Activated gamma-delta T cell (primary cell): ENCODE measurements at regions not wholly inside any gene's neighbourhood (a gene's known extent, or its start where the extent isn't known, plus 50 kb on each side); places are given as distances from the start of the nearest gene placed in this dataset.

Experiments used
- DNase-seq: peaks from one replicate; lab custom pipeline; 2025; lab: John Stamatoyannopoulos, UW

DNA sequence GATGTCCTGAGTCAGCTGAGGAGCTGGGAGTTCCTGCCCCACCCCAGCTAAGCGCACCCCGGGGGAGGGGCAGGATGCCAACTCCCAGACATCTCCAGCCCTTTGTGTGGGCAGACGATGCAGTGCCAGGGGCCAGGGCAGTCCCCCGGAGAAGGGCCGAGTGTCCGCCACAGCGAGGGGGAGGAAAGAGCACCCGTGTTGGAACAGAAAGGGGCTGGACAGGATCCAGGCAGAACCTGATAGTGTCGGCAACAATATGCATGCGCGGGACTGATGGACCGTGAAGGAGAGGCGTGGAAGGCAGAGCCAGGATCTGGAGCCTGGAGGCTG lies 1434.7 kb downstream of the BRD1 start:
- no peak for DNase-seq

DNA sequence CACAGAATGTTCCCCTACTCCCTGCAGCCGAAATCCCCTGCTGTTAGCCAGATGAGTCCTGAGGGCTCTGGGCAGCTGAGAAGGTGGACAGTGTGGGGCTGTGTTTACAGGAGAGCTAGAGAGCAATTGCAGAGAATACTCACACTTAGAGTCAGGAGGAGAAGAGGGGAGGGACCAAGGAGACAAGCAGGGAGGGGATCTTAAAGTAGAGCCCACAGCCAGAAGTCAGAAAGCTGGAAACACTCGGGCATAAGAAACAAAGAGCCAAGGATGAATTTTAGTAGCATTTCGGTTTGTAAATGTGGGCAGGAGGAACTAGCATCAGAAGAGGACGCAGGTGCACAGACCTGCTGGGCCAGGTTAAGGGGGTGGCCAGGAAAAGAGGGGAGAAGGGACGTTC lies 1435.9 kb downstream of the BRD1 start:
- DNase-seq, result no peak

DNA sequence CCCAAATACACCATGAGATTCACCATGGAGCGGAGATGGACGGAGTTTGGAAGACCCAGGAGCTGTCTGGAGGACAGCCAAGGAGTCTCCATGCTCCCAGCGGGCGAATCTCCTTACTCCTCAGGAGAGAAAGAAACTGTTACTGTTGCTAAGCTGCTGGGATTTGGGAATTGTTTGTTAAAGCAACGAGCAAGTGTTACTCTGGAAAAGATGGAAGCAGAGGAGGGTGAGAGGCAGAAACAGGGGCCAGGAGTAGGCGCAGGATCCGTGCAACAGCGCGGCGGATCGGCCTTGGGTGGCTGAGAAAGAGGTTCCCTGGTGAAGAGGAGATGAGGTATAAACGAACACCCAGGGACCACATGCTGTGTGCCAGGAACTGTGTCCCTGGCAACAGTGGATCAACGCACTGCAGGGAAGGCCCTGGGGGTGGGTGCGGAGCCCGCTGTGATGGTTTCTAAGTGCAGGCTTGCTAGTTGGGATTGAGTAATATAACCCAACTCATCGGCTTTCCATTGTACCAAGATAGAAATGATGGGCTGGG lies 1436.4 kb downstream of the BRD1 start:
- DNase-seq, result no peak

DNA sequence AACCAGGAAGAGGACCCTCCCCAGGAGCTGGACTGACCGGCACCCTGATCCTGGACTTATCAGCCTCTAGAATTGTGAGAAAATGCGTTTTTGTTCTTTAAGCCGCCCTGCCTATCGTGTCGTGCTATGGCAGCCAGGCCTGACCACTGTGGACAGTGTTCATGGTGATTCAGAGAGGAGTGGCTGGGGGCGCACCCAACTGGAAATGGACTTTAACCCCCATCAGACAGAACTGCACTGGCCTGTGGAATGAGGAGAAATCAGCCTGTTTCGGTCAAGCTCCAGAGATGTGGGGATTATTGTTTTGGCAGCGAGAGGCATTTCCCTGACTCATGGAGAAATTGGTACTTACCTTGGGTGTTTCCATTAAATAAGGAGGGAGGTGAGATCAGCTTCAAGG lies 1437.8 kb downstream of the BRD1 start:
- no peak for DNase-seq

DNA sequence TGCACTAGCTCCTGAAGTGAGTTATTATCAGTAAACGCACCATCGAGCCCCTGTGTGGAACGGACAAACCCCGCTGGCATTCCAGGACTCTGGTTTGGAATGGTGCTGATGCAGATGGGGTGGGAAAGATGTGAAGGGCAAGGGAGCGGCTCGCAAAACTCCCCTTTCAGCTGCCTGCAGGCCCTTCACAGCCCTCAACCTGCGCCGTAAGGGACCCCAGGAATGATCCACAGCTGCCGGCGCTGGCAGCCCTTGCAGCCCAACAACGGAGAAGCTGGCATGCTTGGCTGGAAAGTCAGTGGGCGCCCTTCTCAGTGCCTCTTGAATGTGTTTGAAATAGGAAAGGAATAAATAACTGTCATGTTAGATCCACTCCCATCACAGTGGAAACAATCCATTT lies 1445.5 kb downstream of the BRD1 start:
- DNase-seq, result no peak

DNA sequence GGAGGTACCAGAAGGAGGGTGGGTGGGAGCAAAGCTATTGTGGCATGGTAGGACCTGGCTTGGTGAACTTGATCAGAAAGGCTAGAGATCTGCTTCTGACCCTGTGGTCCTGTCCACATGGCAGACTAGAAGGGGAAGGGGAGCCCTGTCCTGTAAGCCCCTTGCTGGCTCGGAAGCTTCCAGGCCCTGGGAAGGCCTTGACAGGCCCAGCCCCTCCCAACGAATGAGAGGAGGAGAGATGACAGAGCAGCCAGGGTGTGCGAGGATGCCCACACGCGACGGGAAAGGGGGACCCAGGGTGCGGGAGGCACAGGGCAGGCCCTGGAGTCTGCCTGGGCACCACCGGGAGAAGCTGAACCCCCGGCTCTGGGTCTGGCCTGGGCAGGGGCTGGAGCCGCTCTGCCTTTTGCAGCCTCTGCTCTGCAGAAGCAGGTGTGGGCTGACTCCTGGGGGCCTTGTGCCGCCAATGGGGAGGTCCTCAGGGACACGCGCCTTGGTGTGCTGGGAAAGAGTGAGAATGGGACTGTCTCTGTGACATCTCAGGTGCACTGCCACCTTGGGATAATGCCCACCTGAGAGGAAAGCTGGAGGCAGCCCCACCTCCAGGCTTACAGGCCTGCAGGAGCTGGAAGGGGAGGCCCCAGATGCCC lies 1447.5 kb downstream of the BRD1 start:
- DNase-seq, result no peak

DNA sequence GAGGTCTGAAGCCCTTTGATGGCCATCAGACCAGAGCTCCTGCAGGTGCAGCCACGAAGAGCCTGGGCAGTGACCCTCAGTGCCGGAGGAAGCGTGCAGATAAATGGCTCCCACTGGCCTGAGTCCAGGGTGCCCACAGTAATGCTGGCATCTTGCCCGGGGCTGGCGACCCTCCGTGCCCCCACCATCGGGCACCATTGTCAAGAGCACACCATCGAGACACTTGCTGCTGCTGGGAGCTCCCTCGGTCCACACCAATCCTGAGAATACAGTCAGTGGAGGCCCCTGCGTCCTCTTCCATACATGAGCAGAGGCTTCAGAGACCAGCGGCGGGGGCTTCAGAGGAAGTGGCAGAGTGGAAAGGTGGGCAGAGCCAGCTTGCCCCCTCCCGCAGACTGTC lies 1448.3 kb downstream of the BRD1 start:
- no peak for DNase-seq

DNA sequence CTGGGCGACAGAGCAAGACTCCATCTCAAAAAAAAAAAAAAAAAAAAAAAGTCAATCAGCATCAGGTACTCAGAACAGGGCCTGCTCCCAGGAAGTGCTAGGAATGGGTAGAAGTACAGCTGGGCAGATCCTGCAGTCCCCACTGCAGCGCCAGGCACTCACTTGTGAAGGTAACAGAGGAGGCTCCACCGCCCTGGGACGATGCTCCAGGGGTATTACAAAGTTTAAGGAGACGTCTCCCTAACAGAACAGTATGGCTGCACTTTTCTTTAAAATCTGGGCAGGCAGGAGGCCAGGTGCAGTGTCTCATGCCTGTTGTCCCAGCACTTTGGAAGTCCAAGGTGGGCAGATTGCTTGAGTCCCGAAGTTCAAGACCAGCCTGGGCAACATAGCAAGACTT lies 1449.0 kb downstream of the BRD1 start:
- no peak for DNase-seq

DNA sequence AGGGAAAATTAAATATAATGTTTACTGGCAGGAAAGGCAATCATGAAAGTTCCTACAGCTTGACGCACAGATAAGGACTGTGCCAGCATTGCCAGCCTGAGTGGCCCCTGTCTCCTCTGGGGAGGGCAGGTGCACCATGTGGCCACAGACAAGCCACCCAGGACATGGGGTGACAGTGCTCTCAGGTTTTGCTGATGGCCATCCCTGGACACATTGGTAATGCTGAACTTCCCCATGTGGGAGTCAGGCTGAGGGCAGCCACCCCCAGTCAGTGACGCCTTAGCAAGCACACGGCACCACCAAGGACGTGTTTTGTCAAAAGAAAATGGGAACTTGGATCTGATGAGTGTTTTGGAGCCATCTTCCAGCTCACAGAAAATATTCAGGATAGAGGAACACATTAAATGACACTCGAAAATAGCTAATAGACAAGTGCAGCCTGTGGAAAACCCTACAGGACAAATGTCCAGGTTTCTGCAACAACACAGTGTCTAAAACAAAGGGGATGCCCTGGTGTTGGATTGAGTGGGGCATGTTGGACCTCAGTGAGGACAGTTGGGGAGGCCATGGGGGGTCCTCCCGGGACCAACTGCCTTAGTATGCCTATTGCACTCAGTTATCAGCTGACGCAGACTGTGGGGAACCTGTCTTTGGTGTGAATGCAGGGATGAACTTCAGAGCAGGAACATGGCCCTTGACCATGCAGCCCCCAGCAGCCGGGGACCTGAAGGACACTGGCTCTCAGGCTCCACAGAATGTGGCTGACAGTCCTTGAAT lies 1450.5 kb downstream of the BRD1 start:
- DNase-seq, result no peak

DNA sequence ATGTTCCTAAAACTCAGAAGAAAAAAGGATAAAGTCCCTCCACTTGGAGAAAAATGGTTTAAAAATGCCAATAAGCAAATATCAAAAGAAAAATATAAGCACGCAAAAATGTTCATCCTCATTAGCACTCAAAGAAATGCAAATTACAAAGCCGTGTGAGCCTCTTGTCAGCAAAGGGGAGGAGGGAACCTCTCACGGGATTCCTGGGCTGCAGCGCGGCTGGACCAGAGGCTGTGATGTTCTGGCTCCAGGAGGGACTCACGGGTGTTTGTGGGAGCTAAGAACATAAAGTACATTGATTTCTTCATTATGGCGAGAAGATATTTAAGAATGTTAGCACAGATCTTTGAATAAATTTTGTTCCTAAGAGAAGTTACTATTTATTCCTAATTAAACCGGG lies 1451.2 kb downstream of the BRD1 start:
- DNase-seq, result no peak

DNA sequence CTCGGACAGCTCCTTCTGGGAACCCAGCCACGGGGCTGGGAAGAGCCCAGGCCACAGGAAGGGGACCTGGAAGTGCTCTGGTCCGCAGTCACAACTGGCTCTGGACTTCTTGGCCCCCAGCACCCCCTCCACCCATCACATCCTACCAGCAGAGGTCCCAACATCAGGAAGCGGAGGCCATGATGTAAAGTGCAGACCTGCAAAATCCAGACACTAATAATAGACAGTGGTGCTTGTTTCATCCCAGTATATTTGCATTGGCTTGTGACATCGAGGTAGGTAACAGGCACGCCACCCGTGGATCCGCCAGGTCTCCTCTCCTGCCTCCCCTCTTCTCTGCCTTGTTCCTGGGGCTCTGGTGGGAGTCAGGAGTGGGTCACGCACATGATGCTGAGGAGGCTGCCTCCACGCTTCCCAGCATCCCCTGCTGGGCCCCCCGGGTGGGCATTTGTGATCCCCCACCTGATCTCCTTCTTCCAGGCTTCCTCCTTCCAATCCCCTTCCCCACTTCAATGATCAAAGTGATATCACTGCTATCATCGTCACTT lies 1454.0 kb downstream of the BRD1 start:
- DNase-seq, result no peak

DNA sequence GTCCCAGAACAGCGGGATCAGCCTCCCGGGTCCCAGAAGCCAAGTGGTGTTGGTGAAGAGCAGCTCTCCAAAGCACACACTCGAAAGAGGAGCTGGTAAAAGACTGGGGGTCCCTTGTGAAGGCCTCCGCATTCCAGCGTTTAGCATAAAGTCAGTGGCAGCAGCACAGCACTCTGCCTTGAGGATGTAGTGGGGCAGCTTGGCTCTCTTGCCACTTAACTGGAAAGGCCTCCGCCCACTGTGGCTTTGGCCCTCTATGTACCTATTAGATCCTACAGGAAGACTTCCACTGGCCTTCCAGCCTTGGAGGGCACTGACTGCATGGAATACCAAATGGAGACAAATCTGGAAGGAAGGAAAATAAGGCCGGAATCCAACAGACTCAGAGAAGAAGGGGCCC lies 1455.3 kb downstream of the BRD1 start:
- DNase-seq, result no peak

DNA sequence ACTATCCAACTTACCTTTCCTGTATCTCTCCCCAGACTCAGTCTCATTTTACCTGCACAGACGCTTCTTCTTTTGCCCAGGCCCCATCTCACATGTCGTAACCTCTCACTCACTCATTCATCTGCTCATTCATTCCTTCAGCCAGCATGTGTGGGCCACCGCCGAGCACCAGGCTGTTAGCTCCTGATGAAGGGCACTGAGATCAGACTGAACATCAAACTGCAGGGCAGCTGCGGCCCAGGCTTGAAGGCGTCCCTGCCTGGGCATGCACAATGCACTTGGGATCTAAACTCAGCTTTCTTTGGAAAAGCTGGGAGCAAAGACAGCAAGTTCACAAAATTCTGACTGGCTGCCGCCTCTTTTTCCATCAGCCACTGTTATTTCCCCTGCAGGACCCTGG lies 1456.3 kb downstream of the BRD1 start:
- DNase-seq, result no peak

DNA sequence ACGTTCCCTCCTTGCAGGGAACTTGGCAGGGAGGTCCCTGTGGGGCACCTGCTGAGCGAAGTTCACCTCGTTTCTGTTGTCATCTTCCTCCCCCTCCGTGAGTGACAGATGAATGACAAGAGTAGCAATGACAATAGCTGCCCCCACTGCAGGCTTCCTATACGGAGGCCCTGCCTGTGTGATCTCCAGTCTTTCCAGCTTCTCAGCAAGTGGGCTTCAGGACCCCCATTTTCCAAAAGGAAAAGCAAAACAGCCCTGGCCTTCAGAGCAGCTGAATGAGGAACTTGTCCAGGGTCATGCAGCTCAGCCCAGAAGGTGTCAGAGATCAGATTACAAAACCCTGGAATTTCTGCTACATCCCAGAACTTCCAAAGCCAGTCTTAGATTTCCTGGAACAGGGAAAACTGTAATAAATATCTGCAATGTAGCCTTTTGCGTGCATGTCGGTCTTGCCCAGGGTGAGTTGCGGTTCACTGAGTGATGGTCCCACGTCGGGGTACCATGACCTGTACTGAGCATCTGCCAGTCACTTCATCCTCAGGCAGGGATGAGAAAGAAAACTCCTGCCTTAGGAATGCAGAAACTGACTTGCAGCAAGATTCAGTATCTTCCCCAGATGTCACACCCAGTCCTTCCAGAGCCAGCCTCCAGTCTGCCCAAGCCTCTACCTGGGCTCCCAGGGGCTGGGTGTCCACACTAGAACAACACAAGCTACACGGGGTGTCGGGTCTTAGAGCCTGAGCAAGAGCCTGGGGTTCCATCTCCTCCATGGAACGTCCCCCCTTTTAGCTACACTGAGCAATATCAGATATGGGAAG lies 1457.0 kb downstream of the BRD1 start:
- no peak for DNase-seq

DNA sequence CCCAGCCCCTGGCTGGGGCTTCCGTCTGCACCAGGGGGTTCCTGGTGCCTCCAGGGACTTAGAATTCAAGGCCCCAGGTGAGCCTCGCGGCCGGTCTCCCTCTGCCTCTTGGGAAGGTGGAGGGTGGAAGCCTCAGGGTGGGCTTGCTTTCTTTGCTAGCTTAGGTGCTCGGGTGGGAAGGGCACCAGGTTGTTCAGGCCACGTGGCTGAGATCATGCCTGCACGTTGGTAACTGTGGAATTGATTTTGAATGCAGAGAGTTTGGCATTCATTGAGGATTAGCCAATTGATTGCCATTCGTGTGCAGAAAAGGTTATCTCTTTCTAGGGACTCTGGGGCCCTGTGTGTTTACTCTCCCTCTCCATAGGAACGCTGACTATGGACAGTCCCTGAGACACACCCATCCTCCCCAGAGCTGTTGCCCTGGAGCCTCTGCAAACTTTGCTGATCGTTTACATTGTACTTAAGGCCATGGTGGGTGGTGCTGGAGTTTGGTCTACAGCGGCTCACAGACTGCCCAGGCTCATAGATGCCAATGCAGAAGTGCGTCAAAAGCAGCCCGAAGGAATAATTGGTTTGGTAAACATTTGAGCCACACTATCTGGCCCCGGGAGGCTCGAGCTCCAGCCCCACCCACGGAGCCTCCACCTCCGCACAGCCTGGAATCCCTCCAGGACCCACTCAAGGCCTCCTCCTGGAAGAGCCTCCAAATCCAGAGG lies 1457.7 kb downstream of the BRD1 start:
- no peak for DNase-seq

DNA sequence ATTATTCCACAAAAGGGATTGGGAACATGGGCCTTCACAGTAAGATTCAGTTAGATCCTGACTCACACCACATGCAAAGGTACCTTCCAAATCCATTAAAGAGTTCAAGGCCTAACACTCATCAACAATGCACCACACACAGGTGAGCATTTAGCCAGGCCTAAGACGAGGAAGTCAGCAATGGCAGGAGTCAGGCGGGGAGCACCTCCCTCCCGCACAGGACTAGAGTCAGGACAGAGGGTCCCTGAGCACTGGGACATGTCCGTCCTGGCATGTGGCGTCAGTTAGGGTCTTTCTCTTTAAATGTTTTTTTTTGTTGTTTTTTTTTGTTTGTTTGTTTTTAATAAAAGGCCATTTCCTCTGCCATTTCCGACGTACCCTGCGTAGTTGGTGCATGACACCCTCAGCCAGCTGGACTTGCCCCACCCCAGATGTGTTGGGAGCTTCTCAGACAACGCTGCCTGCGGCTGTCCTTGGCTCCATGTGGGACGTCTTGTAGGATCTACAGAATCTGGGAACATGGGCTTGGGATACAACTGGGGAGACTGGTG lies 1458.6 kb downstream of the BRD1 start:
- no peak for DNase-seq

DNA sequence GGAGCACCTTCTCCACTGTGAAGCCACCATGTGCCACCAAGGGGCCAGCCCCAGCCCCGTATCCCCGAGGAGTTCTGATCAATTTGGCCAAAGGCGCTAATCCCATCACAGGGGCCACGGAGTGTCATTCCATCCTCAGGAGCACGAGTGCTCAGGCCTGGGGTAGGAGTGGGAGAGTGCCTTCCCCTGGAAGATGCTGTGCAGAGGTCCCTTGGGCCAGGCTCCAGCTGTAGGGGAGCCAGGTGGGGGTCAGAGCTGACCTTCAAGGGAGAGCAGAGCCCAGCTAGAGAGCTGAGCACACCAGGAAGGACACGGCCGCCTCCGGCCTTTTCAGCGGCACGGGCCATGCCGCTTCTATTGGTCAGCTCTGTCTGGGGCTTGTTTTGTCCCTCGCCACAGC lies 1459.9 kb downstream of the BRD1 start:
- DNase-seq, result no peak

DNA sequence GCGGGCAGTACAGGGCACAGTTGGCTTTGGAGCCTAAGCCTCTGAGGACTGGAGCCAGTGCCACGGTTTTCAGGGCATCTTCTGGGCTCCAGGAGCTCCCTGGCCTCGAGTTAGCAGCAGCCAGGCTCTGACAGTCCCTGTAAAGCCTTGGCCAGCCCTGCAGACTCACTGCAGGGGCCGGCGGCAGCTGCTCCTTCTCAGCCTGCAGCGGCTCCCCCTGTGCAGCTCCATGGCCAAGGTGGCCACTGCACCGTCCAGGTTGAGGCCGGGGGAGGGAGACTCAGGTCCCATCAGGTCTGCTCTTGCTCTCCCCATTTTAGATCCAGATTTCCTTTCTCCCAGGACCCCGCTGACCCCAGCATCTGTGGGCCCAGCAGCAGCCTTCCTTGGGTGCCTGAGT lies 1461.1 kb downstream of the BRD1 start:
- DNase-seq, result no peak

DNA sequence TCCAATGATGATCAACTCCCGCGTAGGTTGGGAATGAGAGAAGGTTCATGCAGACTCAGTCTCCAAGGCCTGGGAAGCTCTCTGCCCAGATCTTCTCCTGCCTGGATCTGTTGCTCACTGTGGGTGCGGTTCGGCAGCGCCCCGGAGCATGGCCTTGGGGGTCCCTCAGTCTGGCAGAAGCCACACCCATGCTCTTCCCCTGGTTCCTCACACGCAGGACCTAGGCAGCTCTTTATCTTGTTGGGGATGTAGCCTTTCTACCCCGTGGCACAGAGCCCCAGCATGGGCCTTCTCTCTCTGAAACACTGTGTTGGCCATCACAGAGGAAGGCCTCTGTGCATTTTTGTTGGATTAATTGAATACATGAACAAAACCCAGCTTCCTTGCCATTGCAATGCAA lies 1461.6 kb downstream of the BRD1 start:
- no peak for DNase-seq

DNA sequence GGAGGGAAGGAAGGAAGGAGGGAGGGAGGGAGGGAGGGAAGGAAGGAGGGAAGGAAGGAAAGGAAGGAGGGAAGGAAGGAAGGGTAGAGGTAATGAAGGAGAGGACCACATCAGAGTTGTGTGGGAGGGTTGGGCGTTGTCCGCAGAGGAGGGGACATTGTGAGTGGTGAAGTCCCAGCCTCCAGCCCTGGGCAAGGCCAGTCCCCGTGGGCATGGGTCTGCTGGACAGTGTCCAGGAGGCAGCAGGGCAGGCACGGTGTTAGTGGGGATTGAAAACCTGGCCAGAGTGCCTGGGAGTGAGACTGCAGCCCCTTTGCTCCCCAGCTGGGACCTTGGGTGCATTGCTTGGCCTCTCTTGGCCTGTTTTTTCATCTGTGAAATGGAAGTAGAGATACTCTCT lies 1462.3 kb downstream of the BRD1 start:
- DNase-seq, result no peak

DNA sequence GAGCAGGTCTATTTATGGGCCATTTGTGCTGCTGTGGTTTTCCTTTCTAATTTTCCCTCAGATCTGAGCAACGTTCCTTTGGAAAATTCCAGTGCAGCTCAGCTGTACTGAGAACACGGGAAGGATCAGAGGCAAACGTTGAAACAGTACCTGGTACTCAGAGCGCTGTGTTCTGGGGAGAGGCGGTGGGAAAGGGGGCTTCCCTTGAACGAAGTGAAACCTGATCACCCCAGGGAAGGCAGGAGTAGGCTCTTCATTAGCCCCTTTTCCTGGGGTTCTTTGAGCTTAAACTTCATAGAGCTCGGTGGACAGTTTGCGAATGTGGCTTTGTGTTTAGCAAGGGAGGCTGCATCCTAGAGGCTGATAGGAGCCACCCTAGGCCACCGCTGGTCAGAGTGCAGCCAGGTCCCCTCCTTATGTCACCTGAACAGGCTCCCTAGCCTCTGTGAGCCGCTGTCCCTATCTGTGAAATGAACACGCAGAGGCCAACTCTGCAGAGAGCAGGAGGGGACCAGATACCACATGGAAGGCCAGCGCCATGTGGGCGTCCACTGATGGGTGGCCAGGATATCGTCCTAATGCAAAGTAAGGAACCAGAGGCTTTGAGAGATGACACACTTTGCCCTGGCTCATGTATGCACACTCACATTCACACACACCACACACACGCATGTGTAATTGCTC lies 1464.8 kb downstream of the BRD1 start:
- no peak for DNase-seq
